ENCODE measurements at regions not wholly inside any gene's neighbourhood (a gene's known extent, or its start where the extent isn't known, plus 50 kb on each side); places are given as distances from the start of the nearest gene placed in this dataset.
"Not testable (repeated sequence)": the region's sequence is repeated elsewhere in the genome, so short reads cannot be mapped to it uniquely, and the experiment has no call there.

DNA sequence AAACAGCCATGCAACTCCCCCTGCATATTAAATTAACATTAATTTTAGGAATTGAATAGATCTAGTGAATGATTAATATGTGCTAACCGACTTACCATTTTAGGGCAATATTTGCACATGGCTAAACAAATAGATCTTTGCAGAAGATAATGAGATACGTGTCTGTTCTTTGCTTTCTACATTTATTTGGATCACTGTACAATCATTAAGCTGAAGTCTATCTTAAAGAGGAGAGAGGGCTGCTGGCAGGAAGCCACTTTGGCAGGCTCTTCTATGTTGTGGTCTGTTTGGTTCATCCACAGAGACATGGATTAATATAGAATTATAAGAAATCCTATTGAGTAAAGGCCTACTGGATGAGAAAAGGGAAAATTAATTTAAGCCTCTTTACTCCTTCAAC, 318.5 kb downstream of the ANKRD30B start:
- TF ChIP-seq, protein P1, sequence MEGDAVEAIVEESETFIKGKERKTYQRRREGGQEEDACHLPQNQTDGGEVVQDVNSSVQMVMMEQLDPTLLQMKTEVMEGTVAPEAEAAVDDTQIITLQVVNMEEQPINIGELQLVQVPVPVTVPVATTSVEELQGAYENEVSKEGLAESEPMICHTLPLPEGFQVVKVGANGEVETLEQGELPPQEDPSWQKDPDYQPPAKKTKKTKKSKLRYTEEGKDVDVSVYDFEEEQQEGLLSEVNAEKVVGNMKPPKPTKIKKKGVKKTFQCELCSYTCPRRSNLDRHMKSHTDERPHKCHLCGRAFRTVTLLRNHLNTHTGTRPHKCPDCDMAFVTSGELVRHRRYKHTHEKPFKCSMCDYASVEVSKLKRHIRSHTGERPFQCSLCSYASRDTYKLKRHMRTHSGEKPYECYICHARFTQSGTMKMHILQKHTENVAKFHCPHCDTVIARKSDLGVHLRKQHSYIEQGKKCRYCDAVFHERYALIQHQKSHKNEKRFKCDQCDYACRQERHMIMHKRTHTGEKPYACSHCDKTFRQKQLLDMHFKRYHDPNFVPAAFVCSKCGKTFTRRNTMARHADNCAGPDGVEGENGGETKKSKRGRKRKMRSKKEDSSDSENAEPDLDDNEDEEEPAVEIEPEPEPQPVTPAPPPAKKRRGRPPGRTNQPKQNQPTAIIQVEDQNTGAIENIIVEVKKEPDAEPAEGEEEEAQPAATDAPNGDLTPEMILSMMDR (IDR thresholded peaks at IDR 0.05; ENCODE audit: insufficient read depth, low read length, poor library complexity, severe bottlenecking): not testable (repeated sequence)
- not testable (repeated sequence) for TF ChIP-seq EZH2phosphoT487 (conservative IDR thresholded peaks at IDR 0.05; ENCODE audit: low read length)
